ENCODE measurements at regions not wholly inside any gene's neighbourhood (a gene's known extent, or its start where the extent isn't known, plus 50 kb on each side); places are given as distances from the start of the nearest gene placed in this dataset.

DNA sequence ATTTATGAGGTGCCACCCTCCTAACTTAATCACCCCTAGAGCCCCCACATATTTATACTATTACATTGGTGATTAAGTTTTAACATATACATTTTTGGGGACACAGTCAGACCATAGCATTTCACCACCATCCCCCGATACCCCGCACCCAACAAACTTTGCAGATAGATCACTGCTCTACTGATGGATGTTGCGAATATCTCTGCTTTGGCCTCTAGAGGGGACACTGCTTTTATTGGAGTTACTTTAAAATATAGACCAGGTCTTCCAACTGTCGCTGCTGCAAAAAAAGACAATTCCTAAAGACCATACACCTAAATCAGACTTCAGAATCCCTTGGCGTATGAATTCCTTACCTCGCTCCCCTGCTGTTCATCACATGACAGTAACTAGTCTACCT lies 115.8 kb upstream of the FSHR start:
- FAIRE-seq (no peak), DNase-seq (ENCODE audit: low read depth) (no peak)
- Mint-ChIP-seq H3K27me3 (ENCODE audit: low read depth, unreplicated experiment) (no peaks in the 10 kb centered on the region), H3K36me3 (ENCODE audit: low read depth, unreplicated experiment) (no peaks in the 10 kb centered on the region), H3K9me3 (ENCODE audit: unreplicated experiment) (no peaks in the 10 kb centered on the region), H3K4me3 (ENCODE audit: unreplicated experiment) (no peak overlapping the region), H3K4me1 (ENCODE audit: low read depth, unreplicated experiment) (no peaks in the 10 kb centered on the region), H3K27ac (ENCODE audit: unreplicated experiment) (no peak overlapping the region)
- no peak overlapping the region for H2AFZ ChIP-seq (ENCODE audit: low read depth, low read length)
- no peaks in the 10 kb centered on the region for H4K20me1 ChIP-seq (ENCODE audit: insufficient read depth, low read length)
- no peak overlapping the region for H3K27ac ChIP-seq (ENCODE audit: low read depth, low read length)
- H3K9ac ChIP-seq (ENCODE audit: low read length): no peak overlapping the region
- H3K4me2 ChIP-seq (ENCODE audit: low read length): no peak overlapping the region
- TF ChIP-seq EZH2 (IDR thresholded peaks at IDR 0.05; ENCODE audit: insufficient read depth, low read length): no peak
- TF ChIP-seq, protein P1, sequence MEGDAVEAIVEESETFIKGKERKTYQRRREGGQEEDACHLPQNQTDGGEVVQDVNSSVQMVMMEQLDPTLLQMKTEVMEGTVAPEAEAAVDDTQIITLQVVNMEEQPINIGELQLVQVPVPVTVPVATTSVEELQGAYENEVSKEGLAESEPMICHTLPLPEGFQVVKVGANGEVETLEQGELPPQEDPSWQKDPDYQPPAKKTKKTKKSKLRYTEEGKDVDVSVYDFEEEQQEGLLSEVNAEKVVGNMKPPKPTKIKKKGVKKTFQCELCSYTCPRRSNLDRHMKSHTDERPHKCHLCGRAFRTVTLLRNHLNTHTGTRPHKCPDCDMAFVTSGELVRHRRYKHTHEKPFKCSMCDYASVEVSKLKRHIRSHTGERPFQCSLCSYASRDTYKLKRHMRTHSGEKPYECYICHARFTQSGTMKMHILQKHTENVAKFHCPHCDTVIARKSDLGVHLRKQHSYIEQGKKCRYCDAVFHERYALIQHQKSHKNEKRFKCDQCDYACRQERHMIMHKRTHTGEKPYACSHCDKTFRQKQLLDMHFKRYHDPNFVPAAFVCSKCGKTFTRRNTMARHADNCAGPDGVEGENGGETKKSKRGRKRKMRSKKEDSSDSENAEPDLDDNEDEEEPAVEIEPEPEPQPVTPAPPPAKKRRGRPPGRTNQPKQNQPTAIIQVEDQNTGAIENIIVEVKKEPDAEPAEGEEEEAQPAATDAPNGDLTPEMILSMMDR (IDR thresholded peaks at IDR 0.05; ENCODE audit: insufficient read depth, low read depth, low read length): no peak
- H3K9me3 ChIP-seq (ENCODE audit: insufficient read depth, low read depth, low read length): no peaks in the 10 kb centered on the region
- H3K4me3 ChIP-seq (ENCODE audit: insufficient read depth, low read depth, low read length): no peak overlapping the region
- H3K27me3 ChIP-seq (ENCODE audit: insufficient read depth, low read length): no peaks in the 10 kb centered on the region
- H3K36me3 ChIP-seq (ENCODE audit: insufficient read depth, low read length): no peaks in the 10 kb centered on the region
- H3K4me1 ChIP-seq (ENCODE audit: insufficient read depth, low read length): no peaks in the 10 kb centered on the region
- H3K79me2 ChIP-seq (ENCODE audit: insufficient read depth, low read length): no peaks in the 10 kb centered on the region

- TF ChIP-seq, protein P1 (IDR thresholded peaks at IDR 0.05; ENCODE audit: insufficient read depth, low read depth, low read length): no peak
- TF ChIP-seq EZH2 (IDR thresholded peaks at IDR 0.05; ENCODE audit: insufficient read depth, low read length): no peak
Observed at GRCh38 chr2:49265471-49265870, 111.2 kb upstream of the FSHR start.

GRCh38 chr2:49262801-49263560 lies 108.7 kb upstream of the FSHR start:
- H3K9ac ChIP-seq (ENCODE audit: low read length): no peak overlapping the region
- H3K36me3 ChIP-seq (ENCODE audit: insufficient read depth, low read length): no peaks in the 10 kb centered on the region
- no peak overlapping the region for H2AFZ ChIP-seq (ENCODE audit: low read depth, low read length)
- H3K27me3 Mint-ChIP-seq (ENCODE audit: low read depth, unreplicated experiment): no peaks in the 10 kb centered on the region
- H3K9me3 ChIP-seq (ENCODE audit: insufficient read depth, low read depth, low read length): no peaks in the 10 kb centered on the region
- DNase-seq (ENCODE audit: low read depth) (no peak), FAIRE-seq (no peak)
- no peaks in the 10 kb centered on the region for H3K4me1 Mint-ChIP-seq (ENCODE audit: low read depth, unreplicated experiment)
- no peak overlapping the region for H3K4me3 Mint-ChIP-seq (ENCODE audit: unreplicated experiment)
- no peak overlapping the region for H3K4me3 ChIP-seq (ENCODE audit: insufficient read depth, low read depth, low read length)
- H3K4me2 ChIP-seq (ENCODE audit: low read length): no peak overlapping the region
- no peaks in the 10 kb centered on the region for H3K4me1 ChIP-seq (ENCODE audit: insufficient read depth, low read length)
- H3K27me3 ChIP-seq (ENCODE audit: insufficient read depth, low read length): no peaks in the 10 kb centered on the region
- H3K9me3 Mint-ChIP-seq (ENCODE audit: unreplicated experiment): no peaks in the 10 kb centered on the region
- no peak for TF ChIP-seq EZH2 (IDR thresholded peaks at IDR 0.05; ENCODE audit: insufficient read depth, low read length)
- TF ChIP-seq, protein P1 (IDR thresholded peaks at IDR 0.05; ENCODE audit: insufficient read depth, low read depth, low read length): no peak
- no peaks in the 10 kb centered on the region for H3K36me3 Mint-ChIP-seq (ENCODE audit: low read depth, unreplicated experiment)
- H4K20me1 ChIP-seq (ENCODE audit: insufficient read depth, low read length): no peaks in the 10 kb centered on the region
- H3K27ac ChIP-seq (ENCODE audit: low read depth, low read length): no peak overlapping the region
- H3K79me2 ChIP-seq (ENCODE audit: insufficient read depth, low read length): no peaks in the 10 kb centered on the region
- no peak overlapping the region for H3K27ac Mint-ChIP-seq (ENCODE audit: unreplicated experiment)

More at GRCh38 chr2:49265471-49265870, 111.2 kb upstream of the FSHR start:
- Histone ChIP-seq H3K4me2 (ENCODE audit: low read length) (no peak overlapping the region), H3K4me3 (ENCODE audit: insufficient read depth, low read depth, low read length) (no peak overlapping the region), H3K27ac (ENCODE audit: low read depth, low read length) (no peak overlapping the region), H3K9me3 (ENCODE audit: insufficient read depth, low read depth, low read length) (no peaks in the 10 kb centered on the region), H3K27me3 (ENCODE audit: insufficient read depth, low read length) (no peaks in the 10 kb centered on the region), H3K4me1 (ENCODE audit: insufficient read depth, low read length) (no peaks in the 10 kb centered on the region), H4K20me1 (ENCODE audit: insufficient read depth, low read length) (no peaks in the 10 kb centered on the region), H3K79me2 (ENCODE audit: insufficient read depth, low read length) (no peaks in the 10 kb centered on the region), H3K9ac (ENCODE audit: low read length) (no peak overlapping the region), H2AFZ (ENCODE audit: low read depth, low read length) (no peak overlapping the region), H3K36me3 (ENCODE audit: insufficient read depth, low read length) (no peaks in the 10 kb centered on the region)
- no peak for DNase-seq (ENCODE audit: low read depth)
- no peaks in the 10 kb centered on the region for H3K36me3 Mint-ChIP-seq (ENCODE audit: low read depth, unreplicated experiment)
- no peaks in the 10 kb centered on the region for H3K4me1 Mint-ChIP-seq (ENCODE audit: low read depth, unreplicated experiment)
- no peak for FAIRE-seq
- no peak overlapping the region for H3K27ac Mint-ChIP-seq (ENCODE audit: unreplicated experiment)
- H3K9me3 Mint-ChIP-seq (ENCODE audit: unreplicated experiment): no peaks in the 10 kb centered on the region
- no peak overlapping the region for H3K4me3 Mint-ChIP-seq (ENCODE audit: unreplicated experiment)
- no peaks in the 10 kb centered on the region for H3K27me3 Mint-ChIP-seq (ENCODE audit: low read depth, unreplicated experiment)
